ENCODE measurements at regions not wholly inside any gene's neighbourhood (a gene's known extent, or its start where the extent isn't known, plus 50 kb on each side); places are given as distances from the start of the nearest gene placed in this dataset.

DNA sequence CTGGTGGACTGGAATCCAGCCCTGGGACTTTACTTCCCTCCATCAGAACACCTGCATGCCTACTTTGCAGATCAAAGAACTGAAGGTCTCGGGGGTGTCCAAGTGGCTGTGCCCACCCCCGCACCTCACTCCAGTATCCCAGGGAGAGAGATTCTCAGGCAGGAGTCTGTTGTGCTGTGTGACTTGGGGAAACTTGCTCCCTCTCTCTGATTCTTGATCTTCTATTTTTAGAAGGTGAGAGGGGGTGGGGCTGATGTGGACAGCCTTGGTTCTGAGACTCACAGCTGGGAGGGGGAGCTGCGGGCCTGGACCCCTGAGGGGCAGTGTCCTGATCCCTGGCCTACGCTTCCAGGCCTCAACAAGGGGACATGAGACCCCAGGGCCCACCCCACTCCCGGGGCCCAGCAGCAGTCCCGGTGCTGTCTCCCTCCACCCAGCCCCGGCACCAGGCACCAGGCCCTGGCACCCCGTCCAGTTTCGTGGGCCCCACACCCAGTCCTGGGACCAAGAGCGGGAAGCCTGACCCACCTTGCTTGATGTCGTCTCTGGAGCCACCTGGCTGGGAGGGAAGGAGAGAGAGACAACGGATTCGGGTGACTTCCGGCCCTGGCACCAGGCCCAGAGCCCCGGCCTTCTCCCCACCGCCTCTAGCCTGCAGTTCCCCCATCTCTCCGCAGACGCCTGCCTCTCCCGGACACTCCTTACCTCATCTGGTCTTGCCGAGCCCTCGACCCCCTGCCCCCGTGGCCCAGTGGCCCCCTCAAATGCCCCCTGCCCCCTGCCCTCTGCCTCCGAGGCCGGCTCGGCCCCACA lies 74.0 kb upstream of the SPTLC1 start:
- H3K4me1 ChIP-seq, result no peaks in the 10 kb centered on the region
- DNase-seq (ENCODE audit: extremely low spot score in 2 of 2), result no peak
- intact Hi-C loops (cut with DNase I), result no loop called here
- H3K4me3 ChIP-seq, result no peak overlapping the region
- no peaks in the 10 kb centered on the region for H3K9me3 ChIP-seq
- H3K36me3 ChIP-seq, result no peaks in the 10 kb centered on the region
- no peak overlapping the region for H3K27ac ChIP-seq
- no peak for TF ChIP-seq POLR2AphosphoS5 (IDR thresholded peaks at IDR 0.05; ENCODE audit: insufficient read depth in 1 of 2, low read depth in 1 of 2)
- TF ChIP-seq, protein P1, sequence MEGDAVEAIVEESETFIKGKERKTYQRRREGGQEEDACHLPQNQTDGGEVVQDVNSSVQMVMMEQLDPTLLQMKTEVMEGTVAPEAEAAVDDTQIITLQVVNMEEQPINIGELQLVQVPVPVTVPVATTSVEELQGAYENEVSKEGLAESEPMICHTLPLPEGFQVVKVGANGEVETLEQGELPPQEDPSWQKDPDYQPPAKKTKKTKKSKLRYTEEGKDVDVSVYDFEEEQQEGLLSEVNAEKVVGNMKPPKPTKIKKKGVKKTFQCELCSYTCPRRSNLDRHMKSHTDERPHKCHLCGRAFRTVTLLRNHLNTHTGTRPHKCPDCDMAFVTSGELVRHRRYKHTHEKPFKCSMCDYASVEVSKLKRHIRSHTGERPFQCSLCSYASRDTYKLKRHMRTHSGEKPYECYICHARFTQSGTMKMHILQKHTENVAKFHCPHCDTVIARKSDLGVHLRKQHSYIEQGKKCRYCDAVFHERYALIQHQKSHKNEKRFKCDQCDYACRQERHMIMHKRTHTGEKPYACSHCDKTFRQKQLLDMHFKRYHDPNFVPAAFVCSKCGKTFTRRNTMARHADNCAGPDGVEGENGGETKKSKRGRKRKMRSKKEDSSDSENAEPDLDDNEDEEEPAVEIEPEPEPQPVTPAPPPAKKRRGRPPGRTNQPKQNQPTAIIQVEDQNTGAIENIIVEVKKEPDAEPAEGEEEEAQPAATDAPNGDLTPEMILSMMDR (IDR thresholded peaks at IDR 0.05), result no peak
- TF ChIP-seq POLR2A (IDR thresholded peaks at IDR 0.05), result no peak
- no peaks in the 10 kb centered on the region for H3K27me3 ChIP-seq

- intact Hi-C loops (cut with DNase I), result no loop called here
- no peak overlapping the region for H3K27ac ChIP-seq
Measured at GRCh38 chr9:92187989-92188714, 72.9 kb upstream of the SPTLC1 start.

GRCh38 chr9:92187390-92187789 lies 72.2 kb upstream of the SPTLC1 start:
- H3K36me3 ChIP-seq, result no peaks in the 10 kb centered on the region
- no peaks in the 10 kb centered on the region for H3K27me3 ChIP-seq

More at GRCh38 chr9:92187989-92188714, 72.9 kb upstream of the SPTLC1 start:
- TF ChIP-seq, protein P1 (IDR thresholded peaks at IDR 0.05), result no peak
- TF ChIP-seq POLR2A (IDR thresholded peaks at IDR 0.05) (no peak), POLR2AphosphoS5 (IDR thresholded peaks at IDR 0.05; ENCODE audit: insufficient read depth in 1 of 2, low read depth in 1 of 2) (no peak)
- Histone ChIP-seq H3K4me1 (no peaks in the 10 kb centered on the region), H3K9me3 (no peaks in the 10 kb centered on the region), H3K27me3 (no peaks in the 10 kb centered on the region), H3K36me3 (no peaks in the 10 kb centered on the region), H3K4me3 (no peak overlapping the region)
- DNase-seq (ENCODE audit: extremely low spot score in 2 of 2), result no peak

DNA sequence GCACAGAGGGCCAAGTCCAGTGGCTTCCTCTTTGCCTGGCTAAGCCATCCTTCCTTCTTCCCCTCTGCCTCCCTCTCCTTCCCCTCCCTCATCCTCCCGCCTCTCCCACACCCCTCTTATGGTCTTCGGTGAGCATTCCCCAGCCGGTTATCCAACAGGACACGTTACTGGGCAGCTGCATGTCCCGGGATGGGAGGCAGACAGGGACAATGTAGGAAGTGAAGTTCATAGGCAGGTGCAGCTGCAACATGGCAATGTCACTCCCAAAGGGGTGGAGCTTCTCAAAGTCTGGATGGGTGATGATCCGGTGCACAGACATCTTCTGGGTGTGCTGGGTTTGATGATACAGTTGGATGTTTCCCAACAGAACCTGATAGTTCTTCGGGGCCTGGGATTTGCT lies 71.4 kb upstream of the SPTLC1 start:
- Histone ChIP-seq H3K36me3 (no peaks in the 10 kb centered on the region), H3K4me1 (no peaks in the 10 kb centered on the region), H3K27ac (no peak overlapping the region), H3K4me3 (no peak overlapping the region), H3K27me3 (no peaks in the 10 kb centered on the region), H3K9me3 (no peaks in the 10 kb centered on the region)
- DNase-seq (ENCODE audit: extremely low spot score in 2 of 2), result no peak
- intact Hi-C loops (cut with DNase I), result no loop called here
- TF ChIP-seq, protein P1 (IDR thresholded peaks at IDR 0.05), result no peak
- TF ChIP-seq POLR2A (IDR thresholded peaks at IDR 0.05) (no peak), POLR2AphosphoS5 (IDR thresholded peaks at IDR 0.05; ENCODE audit: insufficient read depth in 1 of 2, low read depth in 1 of 2) (no peak)

More at GRCh38 chr9:92187390-92187789, 72.2 kb upstream of the SPTLC1 start:
- Histone ChIP-seq H3K4me3 (no peak overlapping the region), H3K4me1 (no peaks in the 10 kb centered on the region), H3K27ac (no peak overlapping the region), H3K9me3 (no peaks in the 10 kb centered on the region)
- intact Hi-C loops (cut with DNase I), result no loop called here
- TF ChIP-seq POLR2A (IDR thresholded peaks at IDR 0.05) (no peak), POLR2AphosphoS5 (IDR thresholded peaks at IDR 0.05; ENCODE audit: insufficient read depth in 1 of 2, low read depth in 1 of 2) (no peak)
- TF ChIP-seq, protein P1 (IDR thresholded peaks at IDR 0.05), result no peak
- DNase-seq (ENCODE audit: extremely low spot score in 2 of 2), result no peak

DNA sequence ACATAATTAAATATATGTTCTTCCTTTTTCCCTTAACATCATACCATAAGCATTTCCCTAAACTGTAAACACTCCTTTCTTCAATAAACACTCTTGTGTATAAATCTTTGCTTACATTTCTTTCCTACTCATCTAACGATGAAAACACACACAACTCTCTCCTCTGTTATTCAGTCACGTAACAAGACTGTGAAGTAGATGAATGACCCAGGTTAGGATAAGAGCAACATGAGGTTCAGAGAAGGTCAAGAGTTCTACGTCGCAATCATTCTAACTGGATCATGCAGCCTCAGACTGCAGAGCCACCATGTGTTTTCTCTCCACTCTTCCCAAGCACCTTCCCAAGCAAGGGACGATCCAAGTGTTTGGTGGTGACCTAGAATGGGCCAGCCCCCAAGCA lies 70.5 kb upstream of the SPTLC1 start:
- Histone ChIP-seq H3K27me3 (no peaks in the 10 kb centered on the region), H3K4me1 (no peaks in the 10 kb centered on the region), H3K36me3 (no peaks in the 10 kb centered on the region), H3K4me3 (no peak overlapping the region), H3K9me3 (no peaks in the 10 kb centered on the region), H3K27ac (no peak overlapping the region)
- intact Hi-C loops (cut with DNase I), result no loop called here
- DNase-seq (ENCODE audit: extremely low spot score in 2 of 2), result no peak
- TF ChIP-seq POLR2A (IDR thresholded peaks at IDR 0.05) (no peak), POLR2AphosphoS5 (IDR thresholded peaks at IDR 0.05; ENCODE audit: insufficient read depth in 1 of 2, low read depth in 1 of 2) (no peak)
- TF ChIP-seq, protein P1 (IDR thresholded peaks at IDR 0.05), result no peak

Data from vagina (tissue), 2 donors.